ENCODE measurements at regions not wholly inside any gene's neighbourhood (a gene's known extent, or its start where the extent isn't known, plus 50 kb on each side); places are given as distances from the start of the nearest gene placed in this dataset.

DNA sequence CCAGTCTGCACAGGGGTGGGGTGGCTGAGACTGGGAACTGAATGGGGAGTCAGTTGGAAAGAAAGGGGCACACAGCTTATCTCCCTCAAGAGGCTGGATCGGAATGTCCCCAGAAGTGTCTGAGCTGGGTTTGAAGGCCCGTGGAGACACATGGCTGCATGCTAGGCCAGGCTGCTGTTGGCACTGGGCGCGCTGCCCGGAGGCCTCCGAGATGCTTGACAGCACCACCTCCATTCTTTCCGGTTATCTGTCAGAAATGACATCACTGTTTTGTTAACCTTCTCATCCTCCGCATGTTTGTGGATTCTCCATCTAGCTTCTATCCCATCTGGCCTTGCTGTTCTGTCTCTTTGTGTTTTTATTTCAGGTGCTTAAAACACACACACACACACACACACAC lies 85.5 kb downstream of the APIP start:
- DNase-seq (ENCODE audit: low read depth) = no peak
- TF ChIP-seq, protein P1, sequence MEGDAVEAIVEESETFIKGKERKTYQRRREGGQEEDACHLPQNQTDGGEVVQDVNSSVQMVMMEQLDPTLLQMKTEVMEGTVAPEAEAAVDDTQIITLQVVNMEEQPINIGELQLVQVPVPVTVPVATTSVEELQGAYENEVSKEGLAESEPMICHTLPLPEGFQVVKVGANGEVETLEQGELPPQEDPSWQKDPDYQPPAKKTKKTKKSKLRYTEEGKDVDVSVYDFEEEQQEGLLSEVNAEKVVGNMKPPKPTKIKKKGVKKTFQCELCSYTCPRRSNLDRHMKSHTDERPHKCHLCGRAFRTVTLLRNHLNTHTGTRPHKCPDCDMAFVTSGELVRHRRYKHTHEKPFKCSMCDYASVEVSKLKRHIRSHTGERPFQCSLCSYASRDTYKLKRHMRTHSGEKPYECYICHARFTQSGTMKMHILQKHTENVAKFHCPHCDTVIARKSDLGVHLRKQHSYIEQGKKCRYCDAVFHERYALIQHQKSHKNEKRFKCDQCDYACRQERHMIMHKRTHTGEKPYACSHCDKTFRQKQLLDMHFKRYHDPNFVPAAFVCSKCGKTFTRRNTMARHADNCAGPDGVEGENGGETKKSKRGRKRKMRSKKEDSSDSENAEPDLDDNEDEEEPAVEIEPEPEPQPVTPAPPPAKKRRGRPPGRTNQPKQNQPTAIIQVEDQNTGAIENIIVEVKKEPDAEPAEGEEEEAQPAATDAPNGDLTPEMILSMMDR (conservative IDR thresholded peaks at IDR 0.05; ENCODE audit: control insufficient read depth, insufficient read depth, low read depth, low read length) = no peak

DNA sequence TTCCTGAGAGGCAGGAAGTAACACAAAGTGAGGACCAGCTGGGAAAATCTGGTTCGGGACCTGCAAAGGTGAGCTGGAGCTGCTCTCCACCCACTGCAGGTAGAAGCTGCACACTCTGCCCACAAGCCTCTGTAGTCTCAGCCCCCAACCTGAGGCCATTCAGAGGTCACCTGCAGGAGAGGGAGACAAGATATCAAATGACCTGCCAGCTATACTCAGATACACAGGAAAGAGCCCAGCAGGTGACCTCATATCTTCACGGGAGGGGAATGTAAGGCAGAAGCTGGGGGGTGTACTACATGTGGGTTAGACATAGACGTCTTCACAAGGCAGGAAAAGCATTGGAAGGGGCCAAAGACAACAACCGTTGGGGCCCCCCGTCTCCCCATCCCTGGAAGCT lies 86.1 kb downstream of the APIP start:
- TF ChIP-seq, protein P1 (conservative IDR thresholded peaks at IDR 0.05; ENCODE audit: control insufficient read depth, insufficient read depth, low read depth, low read length) = no peak
- no peak overlapping the region for H3K4me3 ChIP-seq (ENCODE audit: control insufficient read depth, low read depth, low read length)
- no peak for DNase-seq (ENCODE audit: low read depth)

More for the DNA sequence above, 85.5 kb downstream of the APIP start:
- no peak overlapping the region for H3K4me3 ChIP-seq (ENCODE audit: control insufficient read depth, low read depth, low read length)

DNA sequence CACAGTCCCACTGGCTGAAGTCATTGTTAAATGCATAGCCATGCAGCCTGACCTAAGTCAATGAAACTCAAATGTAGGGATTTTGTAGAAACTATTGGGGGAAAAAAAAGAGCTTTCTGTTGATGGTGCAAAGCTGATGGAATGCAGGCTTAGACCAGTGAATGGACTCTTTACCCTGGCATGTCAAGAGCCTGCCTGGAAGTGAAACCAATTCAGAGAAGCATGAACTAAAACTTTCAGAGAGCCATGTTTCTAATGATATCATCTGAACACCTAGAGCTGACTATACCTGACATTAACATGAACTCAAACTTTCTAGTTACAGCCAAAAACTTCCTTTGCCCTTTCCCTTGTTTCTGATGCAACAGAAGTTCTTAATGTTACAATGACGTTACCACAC lies 89.0 kb downstream of the APIP start:
- DNase-seq (ENCODE audit: low read depth) = no peak
- TF ChIP-seq, protein P1 (conservative IDR thresholded peaks at IDR 0.05; ENCODE audit: control insufficient read depth, insufficient read depth, low read depth, low read length) = no peak
- no peak overlapping the region for H3K4me3 ChIP-seq (ENCODE audit: control insufficient read depth, low read depth, low read length)

DNA sequence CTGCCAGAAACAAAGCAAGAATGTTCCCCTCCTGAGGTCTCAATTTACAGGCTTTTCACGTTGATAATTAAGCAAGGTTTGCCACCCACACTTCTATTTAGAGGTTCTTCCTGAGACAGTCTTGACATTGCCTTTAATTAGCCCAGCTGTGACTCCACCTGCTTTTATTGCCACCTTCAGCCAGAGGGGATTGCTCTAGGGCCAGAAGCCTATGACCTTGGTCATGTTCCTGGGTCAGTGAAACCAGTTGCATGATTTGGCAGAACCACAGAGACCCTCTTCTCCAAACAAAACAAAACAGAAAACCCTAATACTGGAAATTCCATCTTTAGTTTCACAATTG lies 89.8 kb downstream of the APIP start:
- DNase-seq (ENCODE audit: low read depth) = no peak
- H3K4me3 ChIP-seq (ENCODE audit: control insufficient read depth, low read depth, low read length) = no peak overlapping the region
- TF ChIP-seq, protein P1 (conservative IDR thresholded peaks at IDR 0.05; ENCODE audit: control insufficient read depth, insufficient read depth, low read depth, low read length) = no peak

DNA sequence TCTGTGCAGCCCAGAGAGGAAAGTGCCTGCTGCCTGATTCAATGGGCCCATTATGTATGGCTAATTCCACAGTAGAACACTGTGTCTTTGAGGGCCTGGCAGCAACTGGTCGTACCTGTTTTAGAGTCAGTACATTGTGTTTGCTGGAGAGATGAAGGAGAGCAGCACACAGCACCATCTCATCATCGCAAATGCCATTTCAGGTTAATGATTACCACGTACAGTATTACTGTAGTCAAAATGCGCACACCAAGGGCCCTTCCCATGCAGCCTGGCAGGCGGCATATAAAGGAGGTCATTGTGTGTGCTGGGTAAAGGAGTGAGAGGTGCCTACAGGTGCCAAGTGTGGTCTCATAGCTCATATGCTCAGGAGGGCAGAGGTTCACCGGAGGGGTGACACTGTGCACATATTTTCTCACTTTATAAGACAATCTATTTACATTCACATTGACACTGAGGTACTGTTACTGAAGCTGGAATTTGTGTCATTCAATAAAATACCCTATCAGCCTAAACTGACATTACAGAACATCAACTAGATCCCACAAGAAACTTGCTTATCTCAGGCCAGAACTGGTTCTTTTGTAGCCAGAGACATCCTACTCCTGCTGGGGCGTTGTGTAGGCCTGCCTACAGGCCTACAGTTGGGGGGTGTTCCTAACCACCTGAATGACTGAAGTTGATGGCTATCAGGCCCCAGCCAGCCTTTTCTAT lies 90.4 kb downstream of the APIP start:
- TF ChIP-seq, protein P1 (conservative IDR thresholded peaks at IDR 0.05; ENCODE audit: control insufficient read depth, insufficient read depth, low read depth, low read length) = no peak
- H3K4me3 ChIP-seq (ENCODE audit: control insufficient read depth, low read depth, low read length) = no peak overlapping the region
- DNase-seq (ENCODE audit: low read depth) = no peak

DNA sequence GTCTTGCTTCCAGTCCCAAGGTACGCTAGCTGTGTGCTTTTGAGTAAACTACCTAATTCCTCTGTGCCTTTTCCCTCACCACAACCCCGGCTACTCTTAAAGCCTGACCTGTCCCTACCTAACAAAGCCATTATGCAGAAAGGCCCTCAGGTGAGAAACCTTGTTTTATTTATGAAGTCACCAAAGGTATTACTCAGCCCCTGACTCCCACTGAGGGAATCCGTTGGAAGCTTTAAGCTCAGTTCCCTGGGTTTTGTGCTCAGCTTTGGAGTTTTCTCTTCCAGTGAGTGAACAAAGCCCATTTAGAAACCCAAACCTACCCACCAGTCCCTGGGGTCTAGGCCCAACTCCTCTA lies 90.9 kb downstream of the APIP start:
- no peak for DNase-seq (ENCODE audit: low read depth)
- H3K4me3 ChIP-seq (ENCODE audit: control insufficient read depth, low read depth, low read length) = no peak overlapping the region
- TF ChIP-seq, protein P1 (conservative IDR thresholded peaks at IDR 0.05; ENCODE audit: control insufficient read depth, insufficient read depth, low read depth, low read length) = no peak

DNA sequence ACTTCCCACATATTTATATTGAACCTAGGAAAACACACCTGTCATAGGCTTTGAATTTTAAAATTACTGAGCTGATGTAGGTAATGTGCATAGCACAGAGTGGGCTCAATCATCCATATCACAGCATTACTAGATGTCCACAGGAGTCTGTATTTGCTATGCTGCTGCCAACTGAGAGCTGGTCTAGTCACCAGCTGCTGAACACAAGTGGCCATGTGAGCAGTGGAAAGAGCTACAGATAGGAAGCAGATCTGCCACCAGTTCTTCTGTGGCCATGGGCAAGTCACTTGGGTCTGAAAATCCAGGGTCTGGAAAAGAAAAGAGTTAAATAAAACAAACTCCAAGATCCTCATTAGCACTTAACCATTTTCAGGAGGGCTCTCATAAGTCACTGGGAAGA lies 91.8 kb downstream of the APIP start:
- TF ChIP-seq, protein P1 (conservative IDR thresholded peaks at IDR 0.05; ENCODE audit: control insufficient read depth, insufficient read depth, low read depth, low read length) = no peak
- no peak for DNase-seq (ENCODE audit: low read depth)
- H3K4me3 ChIP-seq (ENCODE audit: control insufficient read depth, low read depth, low read length) = no peak overlapping the region

All from fibroblast of mammary gland (primary cell).